Prostate gland (tissue), 2 donors: ENCODE measurements at regions not wholly inside any gene's neighbourhood (a gene's known extent, or its start where the extent isn't known, plus 50 kb on each side); places are given as distances from the start of the nearest gene placed in this dataset.

Source experiments
- POLR2A ChIP-seq: fragments of 450-650 bp; IDR thresholded peaks from one replicate; pipeline ENCODE4 v1.6.1; 2016; ENCODE audit warnings: antibody characterized with exemption, mild to moderate bottlenecking
- POLR2AphosphoS5 ChIP-seq: sonication (generic); formaldehyde crosslinking; IDR thresholded peaks from one replicate; pipeline ENCODE4 v1.6.1; 2017; ENCODE audit warnings: antibody characterized with exemption
- TF ChIP-seq, protein P1 (sequence below), 4 experiments: fragments of 200-600 bp in 2 of 4; fragments of 450-650 bp in 2 of 4; sonication (generic) in 2 of 4; IDR thresholded peaks; 1 replicate in 3 of 4; 2 replicates in 1 of 4; pipeline ENCODE4 v1.5.1; 2016 to 2019; ENCODE audit warnings: antibody characterized with exemption in 4 of 4, mild to moderate bottlenecking in 2 of 4, moderate library complexity in 2 of 4

- TF ChIP-seq, protein P1, sequence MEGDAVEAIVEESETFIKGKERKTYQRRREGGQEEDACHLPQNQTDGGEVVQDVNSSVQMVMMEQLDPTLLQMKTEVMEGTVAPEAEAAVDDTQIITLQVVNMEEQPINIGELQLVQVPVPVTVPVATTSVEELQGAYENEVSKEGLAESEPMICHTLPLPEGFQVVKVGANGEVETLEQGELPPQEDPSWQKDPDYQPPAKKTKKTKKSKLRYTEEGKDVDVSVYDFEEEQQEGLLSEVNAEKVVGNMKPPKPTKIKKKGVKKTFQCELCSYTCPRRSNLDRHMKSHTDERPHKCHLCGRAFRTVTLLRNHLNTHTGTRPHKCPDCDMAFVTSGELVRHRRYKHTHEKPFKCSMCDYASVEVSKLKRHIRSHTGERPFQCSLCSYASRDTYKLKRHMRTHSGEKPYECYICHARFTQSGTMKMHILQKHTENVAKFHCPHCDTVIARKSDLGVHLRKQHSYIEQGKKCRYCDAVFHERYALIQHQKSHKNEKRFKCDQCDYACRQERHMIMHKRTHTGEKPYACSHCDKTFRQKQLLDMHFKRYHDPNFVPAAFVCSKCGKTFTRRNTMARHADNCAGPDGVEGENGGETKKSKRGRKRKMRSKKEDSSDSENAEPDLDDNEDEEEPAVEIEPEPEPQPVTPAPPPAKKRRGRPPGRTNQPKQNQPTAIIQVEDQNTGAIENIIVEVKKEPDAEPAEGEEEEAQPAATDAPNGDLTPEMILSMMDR (IDR thresholded peaks at IDR 0.05): no peak
- no peak for TF ChIP-seq POLR2A
- TF ChIP-seq POLR2AphosphoS5: no peak
Observed at GRCh38 chr2:78115291-78115690, 593.1 kb upstream of the LRRTM4 start.
